NCI-H1436 treated with DMSO at 0.1 percent for 48 hours (cell line): ENCODE measurements at regions not wholly inside any gene's neighbourhood (a gene's known extent, or its start where the extent isn't known, plus 50 kb on each side); places are given as distances from the start of the nearest gene placed in this dataset.
A peak's percentile ranks its signal among the peaks of the same experiment; 100 is the strongest.
"Not testable (repeated sequence)": the region's sequence is repeated elsewhere in the genome, so short reads cannot be mapped to it uniquely, and the experiment has no call there.

Source experiments
- DNase-seq: peaks from one replicate; lab custom pipeline; 2025; lab: John Stamatoyannopoulos, UW

- no peak for DNase-seq
These were observed 82.7 kb upstream of the PDZD8 start for GRCh38 chr10:117457932-117458331.

GRCh38 chr10:117457071-117457810 lies 82.0 kb upstream of the PDZD8 start:
- no peak for DNase-seq

- DNase-seq, result no peak
These were observed 80.1 kb upstream of the PDZD8 start for GRCh38 chr10:117455346-117455745.

- no peak for DNase-seq
These were observed 79.3 kb upstream of the PDZD8 start for GRCh38 chr10:117454502-117454901.

GRCh38 chr10:117453484-117453883 lies 78.2 kb upstream of the PDZD8 start:
- DNase-seq, result not testable (repeated sequence)

GRCh38 chr10:117450940-117451339 lies 75.7 kb upstream of the PDZD8 start:
- no peak for DNase-seq

- DNase-seq, result no peak
These were observed 74.4 kb upstream of the PDZD8 start for GRCh38 chr10:117449636-117450035.

GRCh38 chr10:117448802-117449201 lies 73.6 kb upstream of the PDZD8 start:
- no peak for DNase-seq

- no peak for DNase-seq
These were observed 70.8 kb upstream of the PDZD8 start for GRCh38 chr10:117445992-117446391.

GRCh38 chr10:117444497-117445040 lies 69.3 kb upstream of the PDZD8 start:
- no peak for DNase-seq

GRCh38 chr10:117443686-117444041 lies 68.4 kb upstream of the PDZD8 start:
- no peak for DNase-seq

- peak; percentile 14 for DNase-seq
These were observed 67.9 kb upstream of the PDZD8 start for GRCh38 chr10:117442944-117443685.

GRCh38 chr10:117442521-117442920 lies 67.3 kb upstream of the PDZD8 start:
- DNase-seq, result no peak

- no peak for DNase-seq
These were observed 66.7 kb upstream of the PDZD8 start for GRCh38 chr10:117441812-117442443.

GRCh38 chr10:117441361-117441760 lies 66.1 kb upstream of the PDZD8 start:
- no peak for DNase-seq

- DNase-seq, result no peak
These were observed 64.1 kb upstream of the PDZD8 start for GRCh38 chr10:117439243-117439912.

GRCh38 chr10:117432866-117433265 lies 57.6 kb upstream of the PDZD8 start:
- DNase-seq, result no peak

GRCh38 chr10:117431160-117431559 lies 55.9 kb upstream of the PDZD8 start:
- DNase-seq, result no peak

- DNase-seq, result not testable (repeated sequence)
These were observed 55.3 kb upstream of the PDZD8 start for GRCh38 chr10:117430535-117430934.

- no peak for DNase-seq
These were observed 54.5 kb upstream of the PDZD8 start for GRCh38 chr10:117429643-117430265.

- DNase-seq, result no peak
These were observed 52.1 kb upstream of the PDZD8 start for GRCh38 chr10:117427356-117427755.
